HepG2 (cell line): ENCODE measurements at regions not wholly inside any gene's neighbourhood (a gene's known extent, or its start where the extent isn't known, plus 50 kb on each side); places are given as distances from the start of the nearest gene placed in this dataset.
A peak's percentile ranks its signal among the peaks of the same experiment; 100 is the strongest.

ENCODE experiments used
- AFF4 ChIP-seq: sonication (generic); formaldehyde crosslinking; IDR thresholded peaks from 2 replicates; pipeline ENCODE4 v1.4.0; 2020; ENCODE audit warnings: missing genetic modification reagents
- ARNT2 ChIP-seq: sonication (generic); formaldehyde crosslinking; IDR thresholded peaks from 2 replicates; pipeline ENCODE4 v1.8.0; 2022; ENCODE audit warnings: mild to moderate bottlenecking, low read depth, missing genetic modification reagents, moderate library complexity
- CEBPB ChIP-seq: IDR thresholded peaks from 2 replicates; pipeline ENCODE4 v1.6.1; 2011; ENCODE audit warnings: low read depth, low read length, improper control_type of control experiment, borderline replicate concordance
- CREB3 ChIP-seq: sonication (generic); formaldehyde crosslinking; IDR thresholded peaks from 2 replicates; pipeline ENCODE4 v1.5.0; 2020; ENCODE audit warnings: missing genetic modification reagents
- HDAC1 ChIP-seq: sonication (generic); formaldehyde crosslinking; IDR thresholded peaks from 2 replicates; pipeline ENCODE4 v1.5.1; 2020; ENCODE audit warnings: mild to moderate bottlenecking, missing genetic modification reagents
- IRX3 ChIP-seq: sonication (generic); formaldehyde crosslinking; IDR thresholded peaks from 2 replicates; pipeline ENCODE4 v1.8.1; 2023; ENCODE audit warnings: mild to moderate bottlenecking, low read depth, missing genetic modification reagents, borderline replicate concordance
- MAX ChIP-seq: IDR thresholded peaks from 2 replicates; pipeline ENCODE4 v1.6.1; 2012; ENCODE audit warnings: inconsistent platforms
- MEF2D ChIP-seq: sonication (generic); formaldehyde crosslinking; IDR thresholded peaks from 2 replicates; pipeline ENCODE4 v1.5.1; 2020; ENCODE audit warnings: mild to moderate bottlenecking, missing genetic modification reagents
- PHF5A ChIP-seq: IDR thresholded peaks from one replicate; pipeline ENCODE4 v1.6.1; 2018; ENCODE audit warnings: low read depth, missing genetic modification reagents; ENCODE audit not compliant: unreplicated experiment
- SMAD3 ChIP-seq: sonication (generic); formaldehyde crosslinking; IDR thresholded peaks from 2 replicates; pipeline ENCODE4 v1.4.0; 2020; ENCODE audit warnings: missing genetic modification reagents
- TRIM24 ChIP-seq: sonication (generic); formaldehyde crosslinking; IDR thresholded peaks from 2 replicates; pipeline ENCODE4 v1.8.0; 2022; ENCODE audit warnings: mild to moderate bottlenecking, missing genetic modification reagents
- ZHX1 ChIP-seq: sonication (generic); formaldehyde crosslinking; IDR thresholded peaks from 2 replicates; pipeline ENCODE4 v1.8.1; 2022; ENCODE audit warnings: low read depth, mild to moderate bottlenecking, missing genetic modification reagents
- ZNF12 ChIP-seq: sonication (generic); formaldehyde crosslinking; IDR thresholded peaks from 2 replicates; pipeline ENCODE4 v1.5.0; 2020; ENCODE audit warnings: missing genetic modification reagents
- ZNF136 ChIP-seq: sonication (generic); formaldehyde crosslinking; IDR thresholded peaks from 2 replicates; pipeline ENCODE4 v1.8.1; 2022; ENCODE audit warnings: low read depth, mild to moderate bottlenecking, moderate library complexity, missing genetic modification reagents
- ZNF274 ChIP-seq: sonication (generic); formaldehyde crosslinking; IDR thresholded peaks from 2 replicates; pipeline ENCODE4 v1.5.1; 2020; ENCODE audit warnings: mild to moderate bottlenecking, missing genetic modification reagents
- ZNF564 ChIP-seq: sonication (generic); formaldehyde crosslinking; IDR thresholded peaks from 2 replicates; pipeline ENCODE4 v1.8.1; 2023; ENCODE audit warnings: mild to moderate bottlenecking, missing genetic modification reagents
- ZNF619 ChIP-seq: sonication (generic); formaldehyde crosslinking; IDR thresholded peaks from 2 replicates; pipeline ENCODE4 v1.4.0; 2020; ENCODE audit warnings: mild to moderate bottlenecking, missing genetic modification reagents
- ZNF687 ChIP-seq: sonication (generic); formaldehyde crosslinking; IDR thresholded peaks from 2 replicates; pipeline ENCODE4 v1.5.1; 2020; ENCODE audit warnings: mild to moderate bottlenecking, missing genetic modification reagents, moderate library complexity
- ZNF720 ChIP-seq: sonication (generic); formaldehyde crosslinking; IDR thresholded peaks from 2 replicates; pipeline ENCODE4 v1.4.0; 2020; ENCODE audit warnings: missing genetic modification reagents
- ZNF816 ChIP-seq: sonication (generic); formaldehyde crosslinking; IDR thresholded peaks from 2 replicates; pipeline ENCODE4 v1.8.0; 2022; ENCODE audit warnings: missing genetic modification reagents, mild to moderate bottlenecking, borderline replicate concordance

GRCh38 chr10:121063744-121064143, 212.6 kb downstream of the WDR11 start (continued):
- TF ChIP-seq MEF2D (CRISPR knock-in tag) (no peak), ZNF619 (no peak), ZNF687 (peak; percentile 17; the same call in 1 of the 2 replicates), SMAD3 (CRISPR knock-in tag) (peak; percentile 32; the same call in 1 of the 2 replicates), ARNT2 (CRISPR knock-in tag) (no peak), IRX3 (CRISPR knock-in tag) (no peak), AFF4 (CRISPR knock-in tag) (no peak), ZNF720 (CRISPR knock-in tag) (no peak), PHF5A (CRISPR knock-in tag) (no peak), ZNF136 (CRISPR knock-in tag) (no peak), HDAC1 (CRISPR knock-in tag) (peak; percentile 88), MAX (0 out of 2 replicates have a peak, but pooled peaks have one; percentile 51), ZHX1 (CRISPR knock-in tag) (no peak), ZNF564 (no peak), TRIM24 (CRISPR knock-in tag) (0 out of 2 replicates have a peak, but pooled peaks have one; percentile 60), ZNF274 (CRISPR knock-in tag) (no peak), CREB3 (CRISPR knock-in tag) (no peak), ZNF816 (CRISPR knock-in tag) (no peak), CEBPB (peak; percentile 85), ZNF12 (CRISPR knock-in tag) (peak; percentile 48; the same call in 1 of the 2 replicates)
